ENCODE measurements at regions not wholly inside any gene's neighbourhood (a gene's known extent, or its start where the extent isn't known, plus 50 kb on each side); places are given as distances from the start of the nearest gene placed in this dataset.

DNA sequence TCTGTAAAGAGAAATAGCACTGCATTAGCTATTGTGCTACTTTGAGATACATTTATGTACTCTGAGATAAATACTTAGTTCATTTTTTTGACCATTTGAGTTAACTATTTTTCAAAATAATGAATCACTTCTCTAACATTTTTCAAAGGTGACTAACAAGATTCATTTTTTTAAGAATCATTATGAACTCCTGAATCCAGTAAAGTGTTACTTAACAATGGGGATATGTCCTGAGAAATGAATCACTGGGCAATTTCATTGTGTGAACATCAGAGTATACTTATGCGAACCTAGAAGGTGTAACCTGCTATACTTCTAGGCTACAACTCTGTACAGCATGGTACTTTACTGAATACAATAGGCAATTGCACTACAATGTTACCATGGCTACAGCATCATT is 355.8 kb downstream of the ARL6IP6 start:
- TF ChIP-seq, protein P1, sequence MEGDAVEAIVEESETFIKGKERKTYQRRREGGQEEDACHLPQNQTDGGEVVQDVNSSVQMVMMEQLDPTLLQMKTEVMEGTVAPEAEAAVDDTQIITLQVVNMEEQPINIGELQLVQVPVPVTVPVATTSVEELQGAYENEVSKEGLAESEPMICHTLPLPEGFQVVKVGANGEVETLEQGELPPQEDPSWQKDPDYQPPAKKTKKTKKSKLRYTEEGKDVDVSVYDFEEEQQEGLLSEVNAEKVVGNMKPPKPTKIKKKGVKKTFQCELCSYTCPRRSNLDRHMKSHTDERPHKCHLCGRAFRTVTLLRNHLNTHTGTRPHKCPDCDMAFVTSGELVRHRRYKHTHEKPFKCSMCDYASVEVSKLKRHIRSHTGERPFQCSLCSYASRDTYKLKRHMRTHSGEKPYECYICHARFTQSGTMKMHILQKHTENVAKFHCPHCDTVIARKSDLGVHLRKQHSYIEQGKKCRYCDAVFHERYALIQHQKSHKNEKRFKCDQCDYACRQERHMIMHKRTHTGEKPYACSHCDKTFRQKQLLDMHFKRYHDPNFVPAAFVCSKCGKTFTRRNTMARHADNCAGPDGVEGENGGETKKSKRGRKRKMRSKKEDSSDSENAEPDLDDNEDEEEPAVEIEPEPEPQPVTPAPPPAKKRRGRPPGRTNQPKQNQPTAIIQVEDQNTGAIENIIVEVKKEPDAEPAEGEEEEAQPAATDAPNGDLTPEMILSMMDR (IDR thresholded peaks at IDR 0.05 in 4 of 5, conservative IDR thresholded peaks at IDR 0.05 in 1 of 5), result no peak
- no peak for TF ChIP-seq POLR2A (IDR thresholded peaks at IDR 0.05)
